Stimulated activated CD4-positive, alpha-beta T cell treated with anti-CD3 and anti-CD28 coated beads, Interleukin-12 subunit alpha, Interleukin-12 subunit beta, amount 100 ng/mL, for 4 hours (primary cell): ENCODE measurements at regions not wholly inside any gene's neighbourhood (a gene's known extent, or its start where the extent isn't known, plus 50 kb on each side); places are given as distances from the start of the nearest gene placed in this dataset.
"Not testable (repeated sequence)": the region's sequence is repeated elsewhere in the genome, so short reads cannot be mapped to it uniquely, and the experiment has no call there.

Experiments
- DNase-seq: peaks from one replicate; pipeline ENCODE4 v3.0.0-alpha.2; 2020

- DNase-seq = no peak
These were observed 405.5 kb downstream of the RAP2B start for GRCh38 chr3:153567556-153567955.

GRCh38 chr3:153570481-153570880 is 408.5 kb downstream of the RAP2B start:
- not testable (repeated sequence) for DNase-seq

- DNase-seq = no peak
These were observed 410.1 kb downstream of the RAP2B start for GRCh38 chr3:153572165-153572564.

- DNase-seq = no peak
These were observed 410.6 kb downstream of the RAP2B start for GRCh38 chr3:153572654-153573053.

- no peak for DNase-seq
These were observed 411.5 kb downstream of the RAP2B start for GRCh38 chr3:153573481-153573880.

GRCh38 chr3:153574445-153574844 is 412.4 kb downstream of the RAP2B start:
- DNase-seq = no peak

GRCh38 chr3:153577059-153577736 is 415.2 kb downstream of the RAP2B start:
- DNase-seq = no peak

GRCh38 chr3:153578046-153578445 is 416.0 kb downstream of the RAP2B start:
- DNase-seq = no peak

GRCh38 chr3:153590051-153590450 is 428.0 kb downstream of the RAP2B start:
- DNase-seq = no peak

- no peak for DNase-seq
These were observed 429.7 kb downstream of the RAP2B start for GRCh38 chr3:153591561-153592245.

GRCh38 chr3:153595186-153595815 is 433.3 kb downstream of the RAP2B start:
- DNase-seq = no peak

GRCh38 chr3:153596401-153596800 is 434.4 kb downstream of the RAP2B start:
- no peak for DNase-seq

- no peak for DNase-seq
These were observed 437.7 kb downstream of the RAP2B start for GRCh38 chr3:153599685-153600084.

GRCh38 chr3:153600896-153601295 is 438.9 kb downstream of the RAP2B start:
- DNase-seq = no peak

- DNase-seq = no peak
These were observed 439.4 kb downstream of the RAP2B start for GRCh38 chr3:153601374-153601853.

GRCh38 chr3:153602801-153603200 is 440.8 kb downstream of the RAP2B start:
- DNase-seq = no peak

- DNase-seq = no peak
These were observed 452.1 kb downstream of the RAP2B start for GRCh38 chr3:153614140-153614539.

- no peak for DNase-seq
These were observed 452.5 kb downstream of the RAP2B start for GRCh38 chr3:153614563-153614962.

- DNase-seq = no peak
These were observed 453.8 kb downstream of the RAP2B start for GRCh38 chr3:153615863-153616262.

- no peak for DNase-seq
These were observed 455.4 kb downstream of the RAP2B start for GRCh38 chr3:153617463-153617862.

- DNase-seq = no peak
These were observed 456.1 kb downstream of the RAP2B start for GRCh38 chr3:153618176-153618575.

GRCh38 chr3:153619268-153619667 is 457.2 kb downstream of the RAP2B start:
- no peak for DNase-seq

GRCh38 chr3:153621953-153622352 is 459.9 kb downstream of the RAP2B start:
- DNase-seq = no peak

- DNase-seq = no peak
These were observed 461.8 kb downstream of the RAP2B start for GRCh38 chr3:153623834-153624233.
